Suprapubic skin (tissue), 4 donors: ENCODE measurements at regions not wholly inside any gene's neighbourhood (a gene's known extent, or its start where the extent isn't known, plus 50 kb on each side); places are given as distances from the start of the nearest gene placed in this dataset.
"Not testable (repeated sequence)": the region's sequence is repeated elsewhere in the genome, so short reads cannot be mapped to it uniquely, and the experiment has no call there.

Source experiments
- EP300 ChIP-seq: sonication (generic); formaldehyde crosslinking; IDR thresholded peaks from one replicate; pipeline ENCODE4 v1.6.1; 2017; ENCODE audit warnings: antibody characterized with exemption
- POLR2A ChIP-seq, 2 donors: fragments of 450-650 bp; IDR thresholded peaks; one replicate each; pipeline ENCODE4 v1.6.1; 2017; ENCODE audit warnings: antibody characterized with exemption in 2 of 2, mild to moderate bottlenecking in 2 of 2, moderate library complexity in 2 of 2
- POLR2AphosphoS5 ChIP-seq, 3 donors: sonication (generic); formaldehyde crosslinking; IDR thresholded peaks; one replicate each; pipeline ENCODE4 v1.6.1; 2017; ENCODE audit warnings: antibody characterized with exemption in 3 of 3
- TF ChIP-seq, protein P1 (sequence below), 2 donors: fragments of 200-600 bp in 1 of 2; fragments of 450-650 bp in 1 of 2; sonication (generic) in 1 of 2; IDR thresholded peaks; one replicate each; pipeline ENCODE4 v1.5.1; 2016 to 2019; ENCODE audit warnings: antibody characterized with exemption in 2 of 2, mild to moderate bottlenecking in 1 of 2, moderate library complexity in 1 of 2

DNA sequence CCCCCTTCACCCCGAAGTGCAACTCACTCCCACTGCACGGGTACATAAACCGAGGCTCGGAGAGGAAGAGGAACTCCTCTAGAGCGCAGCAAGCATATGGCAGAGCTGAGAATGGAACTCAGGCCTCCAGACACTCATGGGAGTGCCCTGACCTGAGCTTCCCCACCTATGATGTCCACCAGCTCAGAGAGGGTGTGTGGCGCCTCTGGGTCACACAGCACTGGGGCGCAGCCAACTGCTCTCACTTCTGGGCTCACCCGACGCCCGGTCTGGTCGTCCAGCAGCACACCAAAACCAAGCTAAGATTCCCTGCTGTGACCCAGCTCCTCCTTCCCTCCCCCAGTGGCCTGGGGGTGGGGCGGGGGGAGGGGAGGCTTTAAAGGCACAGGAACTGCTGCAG, 904.3 kb downstream of the TUBA3C start:
- TF ChIP-seq, protein P1, sequence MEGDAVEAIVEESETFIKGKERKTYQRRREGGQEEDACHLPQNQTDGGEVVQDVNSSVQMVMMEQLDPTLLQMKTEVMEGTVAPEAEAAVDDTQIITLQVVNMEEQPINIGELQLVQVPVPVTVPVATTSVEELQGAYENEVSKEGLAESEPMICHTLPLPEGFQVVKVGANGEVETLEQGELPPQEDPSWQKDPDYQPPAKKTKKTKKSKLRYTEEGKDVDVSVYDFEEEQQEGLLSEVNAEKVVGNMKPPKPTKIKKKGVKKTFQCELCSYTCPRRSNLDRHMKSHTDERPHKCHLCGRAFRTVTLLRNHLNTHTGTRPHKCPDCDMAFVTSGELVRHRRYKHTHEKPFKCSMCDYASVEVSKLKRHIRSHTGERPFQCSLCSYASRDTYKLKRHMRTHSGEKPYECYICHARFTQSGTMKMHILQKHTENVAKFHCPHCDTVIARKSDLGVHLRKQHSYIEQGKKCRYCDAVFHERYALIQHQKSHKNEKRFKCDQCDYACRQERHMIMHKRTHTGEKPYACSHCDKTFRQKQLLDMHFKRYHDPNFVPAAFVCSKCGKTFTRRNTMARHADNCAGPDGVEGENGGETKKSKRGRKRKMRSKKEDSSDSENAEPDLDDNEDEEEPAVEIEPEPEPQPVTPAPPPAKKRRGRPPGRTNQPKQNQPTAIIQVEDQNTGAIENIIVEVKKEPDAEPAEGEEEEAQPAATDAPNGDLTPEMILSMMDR (IDR thresholded peaks at IDR 0.05), result not testable (repeated sequence)
- TF ChIP-seq POLR2A (IDR thresholded peaks at IDR 0.05); POLR2AphosphoS5 (IDR thresholded peaks at IDR 0.05); EP300: not testable (repeated sequence)
